Mesenteric fat pad (tissue), 1 donor: ENCODE measurements at regions not wholly inside any gene's neighbourhood (a gene's known extent, or its start where the extent isn't known, plus 50 kb on each side); places are given as distances from the start of the nearest gene placed in this dataset.
"Not testable (repeated sequence)": the region's sequence is repeated elsewhere in the genome, so short reads cannot be mapped to it uniquely, and the experiment has no call there.

Experiments
- DNase-seq: peaks from one replicate; pipeline ENCODE4 v3.0.0-alpha.2; 2020; ENCODE audit warnings: low spot score
- donor health status: DM: yes; HTN: yes; CAD: no.

DNA sequence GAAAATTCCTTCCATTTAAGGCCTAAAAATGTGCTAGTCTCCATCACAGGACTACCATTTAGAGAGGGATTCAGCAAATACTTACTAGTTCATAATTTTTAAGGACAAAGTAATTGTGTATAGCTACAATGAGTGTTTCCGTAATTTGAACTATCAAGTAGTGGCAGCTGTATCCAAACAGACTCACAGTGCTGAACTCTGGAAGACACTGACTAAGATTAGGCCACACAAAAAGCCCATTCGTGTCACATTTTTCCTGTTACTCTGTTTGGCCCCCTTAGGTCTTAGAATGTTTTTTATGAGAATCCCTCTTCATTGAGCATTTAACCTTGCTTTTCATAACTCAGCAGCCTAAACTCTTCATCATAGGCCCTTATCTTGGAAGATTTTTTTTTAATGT is 731.2 kb upstream of the PCDH9 start:
- DNase-seq: no peak

DNA sequence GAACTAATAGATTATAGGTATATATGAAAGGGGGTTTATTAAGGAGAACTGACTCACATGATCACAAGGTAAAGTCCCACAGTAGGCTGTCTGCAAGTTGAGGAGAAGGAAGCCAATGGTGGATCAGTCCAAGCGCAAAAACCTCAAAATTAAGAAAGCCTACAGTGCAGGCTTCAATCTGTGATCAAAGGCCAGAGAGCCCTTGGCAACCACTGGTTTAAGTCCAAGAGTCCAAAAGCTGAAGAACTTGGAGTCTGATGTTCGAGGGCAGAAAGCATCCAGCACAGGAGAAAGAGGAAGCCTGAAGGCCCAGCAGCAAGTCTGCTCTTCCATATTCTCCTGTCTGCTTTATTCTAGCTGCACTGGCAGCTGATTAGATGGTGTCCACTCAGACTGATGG is 721.3 kb upstream of the PCDH9 start:
- DNase-seq: no peak

DNA sequence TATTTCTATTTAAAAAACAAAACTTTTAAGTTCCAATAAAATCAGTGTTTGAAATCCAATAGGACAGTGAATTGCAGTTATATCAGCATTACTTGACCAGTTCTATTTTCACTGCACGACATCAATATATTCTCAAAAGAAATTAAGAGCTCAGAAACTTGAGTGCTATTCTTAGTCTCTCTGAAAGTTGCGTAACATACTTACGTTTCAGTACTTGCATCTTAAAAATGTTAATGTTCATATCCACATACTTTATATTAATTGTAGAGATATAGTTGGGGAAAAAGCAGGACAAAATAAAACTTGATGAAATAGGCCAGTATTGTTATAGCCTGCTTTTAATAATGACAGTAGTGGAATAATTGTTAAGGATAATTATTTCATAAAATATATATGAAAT is 720.5 kb upstream of the PCDH9 start:
- DNase-seq: no peak

DNA sequence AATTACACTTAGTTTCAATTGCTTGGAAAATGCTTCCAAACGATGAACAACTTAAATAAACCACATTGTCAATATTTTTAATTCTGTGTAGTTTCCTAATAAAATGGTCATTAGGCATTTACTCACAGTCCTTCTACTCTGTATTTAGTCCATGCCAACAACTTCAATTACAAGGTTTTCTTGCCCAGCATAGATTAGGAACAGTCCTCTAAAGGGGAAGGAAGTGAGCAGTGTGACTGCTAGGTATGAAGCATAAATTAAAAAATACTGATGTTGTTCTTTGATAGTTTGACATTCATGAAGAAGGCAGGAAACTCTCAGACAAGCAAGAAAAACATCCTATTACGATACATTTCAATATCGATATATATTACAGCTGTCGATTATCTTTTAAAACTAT is 716.0 kb upstream of the PCDH9 start:
- DNase-seq: no peak

DNA sequence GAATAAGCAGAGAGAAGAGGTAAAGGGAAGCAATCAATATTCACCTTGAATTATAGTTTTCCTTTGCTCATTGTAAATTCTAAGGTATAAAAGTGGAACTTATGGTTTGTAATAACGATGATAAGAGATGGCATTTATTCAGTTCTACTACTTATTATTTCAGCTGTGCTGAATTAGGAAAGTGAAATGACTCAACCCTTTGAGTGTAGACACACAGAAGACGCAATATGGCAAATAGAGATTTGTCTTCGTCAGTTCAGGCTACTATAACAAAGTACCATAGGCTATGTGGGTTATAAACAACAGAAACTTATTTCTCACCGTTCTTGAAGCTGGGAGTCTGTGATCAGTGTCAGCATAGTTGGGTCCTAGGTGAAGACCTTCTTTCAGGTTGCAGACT is 713.0 kb upstream of the PCDH9 start:
- no peak for DNase-seq

DNA sequence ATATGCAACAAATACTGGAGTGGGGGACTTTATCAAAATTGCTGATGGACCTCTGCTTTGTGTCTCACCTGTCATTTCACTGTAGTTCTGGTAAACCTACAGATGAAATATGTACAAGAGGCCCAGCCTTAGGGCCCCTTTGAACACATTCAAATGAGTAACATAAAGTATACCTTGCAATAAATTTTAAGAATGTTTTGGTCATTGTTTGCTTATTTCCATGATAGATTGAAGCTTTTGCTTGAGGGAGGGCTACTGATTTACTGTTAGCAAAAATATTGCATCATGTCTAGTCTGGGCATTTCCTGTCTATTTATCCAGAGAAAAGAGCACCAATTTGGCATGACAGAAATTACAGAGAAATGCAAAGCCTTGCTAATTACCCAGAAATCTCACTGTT is 705.5 kb upstream of the PCDH9 start:
- DNase-seq: no peak

DNA sequence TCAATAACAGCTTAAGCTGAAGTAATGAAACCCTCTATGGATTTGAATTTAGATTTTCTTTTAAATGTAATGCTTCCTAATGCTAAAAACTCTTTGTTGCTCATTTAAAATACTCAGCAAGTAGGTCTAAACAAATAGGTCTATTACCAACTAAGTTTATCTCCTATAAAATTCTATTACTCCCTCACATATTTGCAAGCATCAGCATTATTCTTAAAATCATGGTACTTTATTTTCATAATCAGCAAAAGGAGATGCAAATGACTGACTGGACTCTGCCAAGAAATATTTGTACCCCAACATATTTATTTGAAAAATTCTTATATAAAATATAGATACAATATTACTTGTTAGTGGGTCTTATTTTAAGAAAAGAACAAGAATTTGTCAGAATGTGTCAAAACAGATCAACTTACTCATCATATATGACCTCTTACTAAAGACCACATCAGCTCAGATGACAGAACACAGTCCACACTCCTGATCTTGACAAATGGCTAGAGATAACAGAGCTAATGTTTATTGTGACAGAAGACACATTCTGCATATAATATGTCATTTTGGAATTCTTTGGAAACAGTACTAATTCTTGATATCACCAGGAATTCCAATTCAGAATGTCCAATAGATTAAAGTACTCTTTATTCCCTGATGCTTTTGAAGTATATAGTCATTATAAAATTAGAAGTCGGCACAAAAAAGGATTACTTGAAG is 704.6 kb upstream of the PCDH9 start:
- no peak for DNase-seq

DNA sequence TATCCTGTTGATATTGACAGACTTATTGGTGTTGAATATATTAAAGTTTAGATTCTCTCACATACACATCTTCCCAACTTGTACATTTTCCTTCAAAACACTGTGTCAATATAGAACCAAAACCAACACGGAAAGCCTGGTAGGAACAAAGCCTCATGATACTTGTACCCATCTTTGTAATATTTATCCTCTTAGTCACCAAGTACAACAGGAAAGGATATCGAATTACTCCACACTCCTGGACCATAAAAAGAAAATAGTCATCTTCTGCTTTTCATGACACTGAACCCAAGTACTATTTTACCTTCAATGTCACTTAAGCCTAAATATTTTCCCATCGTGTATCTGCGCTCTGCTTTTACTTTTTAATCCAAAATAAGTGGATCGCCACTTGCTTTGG is 702.9 kb upstream of the PCDH9 start:
- DNase-seq: no peak

DNA sequence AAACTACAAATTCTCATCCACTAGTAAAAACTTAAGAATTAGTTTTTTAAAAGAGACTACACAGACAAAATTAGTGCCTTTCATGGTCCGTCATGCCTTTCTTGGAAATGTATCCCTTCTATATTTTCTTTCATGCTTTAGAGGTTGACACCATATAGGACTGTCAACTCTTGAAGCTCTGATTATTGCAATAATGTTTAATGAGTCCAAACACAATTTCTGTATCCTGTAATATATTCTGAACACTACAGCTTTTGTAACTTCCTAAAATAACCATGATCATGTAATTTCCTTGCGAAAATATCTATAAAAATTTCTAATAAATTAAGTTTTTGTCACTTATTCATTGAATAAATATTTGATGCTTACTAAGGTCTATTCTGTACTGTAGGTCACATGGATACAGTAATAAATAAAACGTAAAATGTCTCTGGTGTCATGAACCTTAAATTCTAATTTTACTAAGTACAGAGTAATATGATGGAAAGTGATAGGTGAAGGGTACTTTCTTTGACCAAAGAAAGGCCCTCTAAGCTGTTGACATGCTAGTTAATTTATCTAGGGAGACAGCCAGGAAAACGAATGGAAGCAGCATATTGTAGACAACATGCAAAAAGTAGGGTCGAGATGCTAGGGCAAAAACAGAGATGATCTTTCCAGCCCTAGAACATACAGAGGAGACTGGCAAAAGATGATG is 687.3 kb upstream of the PCDH9 start:
- no peak for DNase-seq

DNA sequence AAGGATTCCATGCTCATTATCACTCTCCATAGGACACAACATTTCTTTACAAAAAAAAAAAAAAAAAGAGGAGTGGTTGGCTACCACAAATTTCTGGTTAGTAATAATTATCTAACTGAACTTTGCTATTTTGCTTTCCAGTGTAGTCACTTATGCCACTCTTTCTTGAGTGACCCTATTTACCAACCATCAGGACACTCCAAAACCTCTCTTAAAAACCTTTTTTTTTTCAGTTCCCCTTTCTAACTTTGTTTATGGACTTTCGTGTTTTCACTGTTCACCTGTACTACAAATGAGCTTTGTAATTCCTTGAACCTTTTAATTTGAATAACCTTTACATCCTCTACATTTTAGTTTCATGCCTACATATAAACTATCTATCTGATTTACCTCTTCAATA is 686.5 kb upstream of the PCDH9 start:
- DNase-seq: no peak

DNA sequence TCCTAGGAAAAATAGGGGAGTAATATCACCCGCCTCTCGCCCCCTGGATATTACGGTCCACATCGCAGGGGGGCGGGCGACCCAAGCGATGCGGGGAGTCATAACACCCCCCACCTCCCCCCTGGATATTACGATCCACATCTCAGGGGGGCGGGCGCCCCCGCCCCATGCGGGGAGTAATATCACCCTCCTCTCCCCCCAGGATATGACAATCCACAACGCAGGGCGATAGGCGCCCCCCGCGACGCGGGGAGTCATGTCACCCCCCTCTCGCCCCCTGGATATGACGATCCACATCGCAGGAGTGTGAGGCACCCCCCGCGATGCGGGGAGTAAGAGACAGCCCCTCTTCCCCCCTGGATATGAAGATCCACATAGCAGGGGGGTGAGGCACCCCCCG is 684.4 kb upstream of the PCDH9 start:
- no peak for DNase-seq

DNA sequence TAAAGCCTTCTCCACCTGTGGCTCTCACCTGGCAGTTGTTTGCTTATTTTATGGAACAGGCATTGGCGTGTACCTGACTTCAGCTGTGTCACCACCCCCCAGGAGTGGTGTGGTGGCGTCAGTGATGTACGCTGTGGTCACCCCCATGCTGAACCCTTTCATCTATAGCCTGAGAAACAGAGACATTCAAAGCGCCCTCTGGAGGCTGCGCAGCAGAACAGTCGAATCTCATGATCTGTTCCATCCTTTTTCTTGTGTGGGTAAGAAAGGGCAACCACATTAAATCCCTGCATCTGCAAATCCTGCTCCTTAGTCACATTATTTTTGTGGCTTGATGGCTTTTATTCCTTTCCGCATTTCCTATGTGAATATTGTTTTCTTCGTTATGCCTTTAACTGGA is 672.8 kb upstream of the PCDH9 start:
- DNase-seq: not testable (repeated sequence)

DNA sequence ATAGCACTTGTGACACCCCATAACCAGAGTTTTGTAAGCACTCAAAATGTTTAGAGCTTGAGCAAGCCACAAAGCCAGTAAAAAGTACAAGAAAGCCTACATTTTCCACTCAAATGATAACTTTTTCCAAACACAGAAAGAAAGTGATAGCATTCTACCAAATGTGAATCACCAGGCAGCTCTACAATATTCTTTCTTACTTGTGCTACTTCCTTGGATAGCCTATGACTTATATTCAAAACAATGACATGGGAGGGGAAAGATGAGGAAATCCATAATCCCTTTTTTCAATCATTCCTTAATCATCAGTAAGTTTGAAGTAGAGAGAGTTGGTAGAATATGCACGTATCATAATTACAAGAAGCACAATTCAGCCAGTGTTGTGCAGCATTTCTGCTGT is 650.8 kb upstream of the PCDH9 start:
- DNase-seq: no peak

DNA sequence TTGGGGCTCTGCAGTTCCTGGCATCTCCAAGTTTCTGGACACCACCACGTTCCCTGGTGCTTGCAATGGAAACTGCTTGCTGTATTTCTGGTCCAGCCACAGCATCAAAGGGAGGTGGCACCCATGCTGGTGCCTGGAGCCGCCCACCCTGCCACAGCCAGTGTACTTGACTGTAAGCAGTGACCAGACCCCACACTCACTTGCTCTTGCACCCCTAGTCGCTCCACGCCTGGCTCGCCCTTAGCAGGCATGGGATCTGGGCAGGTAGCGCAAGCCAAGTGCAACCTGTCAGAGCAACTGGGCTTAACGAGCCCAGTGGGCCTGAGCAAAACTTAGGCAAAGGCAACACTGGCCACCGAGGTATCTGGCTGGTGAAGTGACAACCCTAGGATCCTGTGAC is 648.2 kb upstream of the PCDH9 start:
- no peak for DNase-seq

DNA sequence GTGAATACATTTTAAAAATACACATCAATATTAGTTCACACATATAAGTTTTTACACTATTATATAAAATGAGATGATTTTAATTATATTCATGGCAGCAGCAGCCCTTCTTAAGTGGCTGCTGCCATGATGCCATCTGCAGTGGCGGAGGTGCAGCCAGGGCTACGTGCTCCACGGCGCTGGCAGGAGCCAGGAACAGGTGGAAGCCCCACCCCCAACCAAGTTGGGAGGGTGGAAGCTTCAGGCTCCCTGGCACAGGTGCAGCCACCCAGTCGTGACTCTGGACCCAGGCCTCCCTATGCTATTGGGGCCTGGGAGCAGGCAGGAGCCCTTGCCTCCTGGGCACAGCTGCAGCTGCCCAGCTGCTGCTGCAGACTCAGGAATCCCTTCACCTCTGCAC is 646.9 kb upstream of the PCDH9 start:
- DNase-seq: no peak

DNA sequence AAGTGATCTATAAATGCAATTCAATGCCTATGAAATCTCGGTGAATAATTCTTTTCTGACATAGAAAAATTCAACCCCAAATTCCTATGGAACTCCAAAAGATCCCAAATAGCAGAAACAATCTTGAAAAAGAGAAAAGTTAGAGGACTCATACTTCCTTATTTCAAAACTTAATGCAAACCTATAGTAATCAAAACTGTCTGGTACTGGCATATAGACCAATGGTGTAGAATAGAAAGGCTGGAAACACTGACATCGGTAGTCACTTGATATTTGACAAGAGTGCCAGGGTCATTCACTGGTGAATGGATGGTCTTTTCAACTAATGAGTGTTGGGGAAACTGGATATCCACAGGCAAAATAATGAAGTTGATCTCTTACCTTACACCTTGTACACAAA is 637.1 kb upstream of the PCDH9 start:
- no peak for DNase-seq

DNA sequence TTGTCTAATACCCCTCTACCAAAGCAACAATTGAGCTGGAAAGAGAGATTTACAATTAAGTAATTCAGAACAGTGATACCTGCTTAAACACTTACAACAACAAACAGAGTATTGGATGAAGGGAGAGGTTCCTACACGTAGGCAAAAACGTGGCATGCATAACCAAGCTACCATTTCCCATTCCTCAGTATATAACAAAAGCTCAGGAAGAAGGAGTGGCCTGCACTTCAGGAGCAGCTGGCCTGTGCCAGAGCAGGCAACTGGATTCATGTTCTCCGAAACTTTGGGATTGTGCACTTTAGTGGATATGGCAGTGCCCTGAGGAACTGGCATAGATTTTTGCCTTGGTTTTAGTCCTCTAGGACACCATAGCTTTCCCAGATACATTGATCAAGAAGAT is 630.2 kb upstream of the PCDH9 start:
- no peak for DNase-seq

DNA sequence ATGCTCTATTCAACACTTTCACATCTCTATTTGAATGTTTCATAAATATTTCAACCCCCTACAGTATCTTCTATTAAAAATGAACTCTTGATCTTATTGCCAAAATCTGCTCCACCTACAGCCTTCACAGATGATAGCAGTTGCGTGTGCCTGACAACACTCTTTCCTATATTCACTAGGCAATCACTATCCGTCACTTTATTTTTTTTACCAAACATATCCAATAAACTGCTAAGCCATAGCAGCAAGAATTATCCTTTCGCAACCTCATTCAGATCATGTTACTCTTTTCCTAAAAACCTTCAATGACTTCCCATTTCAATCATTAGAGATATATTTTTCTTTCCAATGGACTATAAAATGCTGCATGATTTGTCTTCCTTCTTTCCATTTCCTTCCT is 629.8 kb upstream of the PCDH9 start:
- no peak for DNase-seq

DNA sequence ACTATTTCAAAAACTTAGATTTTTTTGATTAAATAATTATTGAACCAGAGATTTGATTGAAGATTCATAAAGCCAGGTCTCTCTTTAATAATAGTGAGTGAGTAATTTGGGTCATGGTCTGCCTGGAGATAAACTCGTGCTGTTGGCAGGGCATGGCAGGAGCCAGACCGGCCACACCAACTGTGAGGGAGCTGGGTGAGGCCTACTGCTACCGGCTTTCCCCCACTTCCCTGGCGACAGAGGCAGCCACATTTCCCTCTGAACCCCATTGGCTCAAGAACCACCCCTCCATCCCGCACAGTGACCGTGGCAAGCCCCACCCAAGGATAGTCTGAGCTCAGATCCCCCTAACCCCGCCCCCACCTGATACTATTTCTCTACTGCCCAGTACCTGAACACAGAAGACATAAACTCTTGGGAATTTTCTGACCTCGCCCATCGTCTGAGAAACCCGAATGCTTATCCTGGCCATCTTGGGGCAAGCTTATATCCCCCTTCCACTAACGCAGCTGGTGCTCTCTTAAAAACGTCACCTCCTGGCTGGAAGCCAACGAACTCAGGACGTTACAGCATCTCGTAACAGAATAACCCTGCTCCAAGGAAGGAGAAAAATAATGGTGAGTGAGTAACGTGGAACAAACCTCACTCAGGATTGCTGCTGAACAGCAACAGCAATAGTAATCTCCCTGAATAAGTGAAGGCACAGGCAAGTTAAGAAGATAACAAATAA is 627.6 kb upstream of the PCDH9 start:
- no peak for DNase-seq

DNA sequence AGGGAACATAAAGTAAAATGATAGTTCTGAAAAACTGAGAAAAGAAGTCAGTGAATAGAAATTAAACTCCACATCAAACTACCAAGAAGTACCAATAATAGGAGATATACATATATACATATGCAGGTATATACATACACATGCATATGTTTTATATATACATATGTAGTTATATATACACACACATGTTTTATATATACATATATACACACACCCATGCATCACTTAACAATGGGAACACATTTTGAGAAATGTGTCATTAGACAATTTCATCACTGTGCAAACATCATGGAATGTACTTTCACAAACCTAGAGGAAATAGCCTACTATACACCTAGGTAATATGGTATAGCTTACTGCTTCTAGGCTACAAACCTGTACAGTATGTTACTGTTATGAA is 626.8 kb upstream of the PCDH9 start:
- no peak for DNase-seq

DNA sequence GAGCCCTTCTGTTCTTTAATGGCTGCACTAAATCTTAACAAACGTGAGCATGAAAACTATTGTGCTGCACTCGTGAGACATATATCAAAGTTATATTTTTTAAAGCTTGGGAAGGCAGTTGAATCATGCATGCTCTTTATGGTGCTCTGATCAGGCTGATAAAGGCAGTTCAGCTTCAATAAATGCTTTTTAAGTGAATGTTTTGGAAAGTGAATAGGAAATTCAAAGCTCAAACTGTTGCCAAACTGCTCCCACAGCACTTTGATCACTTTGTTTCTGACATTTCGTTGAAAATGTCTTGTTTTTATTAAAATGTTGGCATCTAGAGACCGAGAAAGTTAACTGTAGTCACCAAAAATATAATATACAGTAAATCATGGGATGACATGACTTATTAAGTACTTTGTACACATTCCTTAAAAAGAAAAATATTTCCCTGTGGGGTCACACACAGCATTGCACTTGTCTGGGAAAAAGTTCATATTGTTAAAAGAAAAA is 625.7 kb upstream of the PCDH9 start:
- DNase-seq: no peak

DNA sequence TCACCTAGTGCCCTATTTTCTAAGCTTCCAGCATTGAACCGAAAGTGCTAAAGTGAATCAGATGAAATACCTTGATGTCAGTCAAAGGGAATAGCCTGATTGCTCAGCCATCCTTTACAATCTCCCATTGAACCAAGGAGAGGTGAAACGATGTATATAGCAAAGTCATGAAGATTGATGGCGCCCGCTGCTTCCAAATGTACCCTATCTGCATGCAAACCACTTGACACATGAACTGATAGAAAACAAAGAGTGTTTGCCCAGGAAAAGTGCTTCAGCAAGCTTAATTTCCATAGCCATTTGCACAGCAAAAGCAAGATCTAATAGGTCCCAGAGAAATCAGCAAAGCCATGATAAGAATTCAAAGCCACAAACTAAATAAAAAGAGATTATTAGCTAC is 624.9 kb upstream of the PCDH9 start:
- no peak for DNase-seq

DNA sequence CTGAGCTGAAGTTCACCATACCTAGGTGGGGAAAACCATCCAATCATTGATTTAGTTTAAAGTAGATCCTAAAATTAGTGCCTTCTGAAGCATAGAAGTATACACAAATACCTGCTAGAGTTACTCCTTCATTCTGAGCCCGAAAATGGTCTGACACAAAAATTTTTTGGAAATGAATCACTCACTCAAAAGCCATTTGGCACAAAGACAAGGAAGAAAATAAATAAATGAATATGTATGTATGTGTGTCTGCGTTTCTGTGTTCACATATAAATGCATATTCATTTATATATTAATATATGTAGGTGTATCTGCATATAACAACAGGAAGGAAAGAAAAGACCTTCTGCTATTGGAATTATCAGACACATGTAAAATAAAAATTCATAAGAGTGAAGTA is 614.4 kb upstream of the PCDH9 start:
- no peak for DNase-seq
